ENCODE measurements at regions not wholly inside any gene's neighbourhood (a gene's known extent, or its start where the extent isn't known, plus 50 kb on each side); places are given as distances from the start of the nearest gene placed in this dataset.

DNA sequence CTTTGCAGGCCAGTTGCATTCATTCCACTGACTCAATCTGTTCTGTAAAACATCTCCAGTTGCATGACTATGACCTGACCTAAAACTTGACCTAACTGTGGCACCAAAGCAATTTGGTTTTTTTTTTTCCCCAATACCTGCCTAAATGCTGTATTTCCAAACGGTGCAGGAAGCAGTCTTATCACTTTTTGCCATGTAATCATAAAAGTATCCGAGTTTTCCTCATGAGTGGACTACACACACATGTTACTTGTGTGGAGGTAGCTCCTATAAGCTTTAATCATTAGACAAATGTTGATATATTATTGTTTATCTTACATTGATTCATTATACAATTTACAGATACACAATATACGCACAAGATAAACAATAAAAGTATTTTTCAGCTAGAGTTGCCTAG lies 373.7 kb downstream of the BTBD3 start:
- no peak for DNase-seq (ENCODE audit: low spot score)
- H2AFZ ChIP-seq, result no peak overlapping the region
- no peaks in the 10 kb centered on the region for H3K36me3 ChIP-seq (replicated peaks; ENCODE audit: insufficient read depth, low read depth)
- H3K9me3 ChIP-seq (ENCODE audit: low read depth), result no peaks in the 10 kb centered on the region
- 74% methylated on average over 3 of the region's 3 CpGs for WGBS (ENCODE audit: low lambda C conversion rate, missing lambda C conversion rate)
- TF ChIP-seq EZH2phosphoT487 (IDR thresholded peaks at IDR 0.05; ENCODE audit: low read depth, severe bottlenecking, unreplicated experiment), result no peak
- no peak for TF ChIP-seq CTCF (IDR thresholded peaks at IDR 0.05; ENCODE audit: poor library complexity)
- no peak for TF ChIP-seq EZH2 (IDR thresholded peaks at IDR 0.05; ENCODE audit: borderline replicate concordance)
- no peaks in the 10 kb centered on the region for H4K20me1 ChIP-seq (ENCODE audit: insufficient read depth, poor library complexity, severe bottlenecking)
- H3K9me2 ChIP-seq (replicated peaks; ENCODE audit: insufficient read depth), result no peaks in the 10 kb centered on the region
- no peaks in the 10 kb centered on the region for H3K27me3 ChIP-seq
- H3K79me2 ChIP-seq, result no peaks in the 10 kb centered on the region
- H3K4me2 ChIP-seq, result no peak overlapping the region
- H3K4me1 ChIP-seq (ENCODE audit: insufficient read depth), result no peaks in the 10 kb centered on the region
- no peak overlapping the region for H3K27ac ChIP-seq
- no peak overlapping the region for H3K4me3 ChIP-seq

GRCh38 chr20:12293900-12294299 lies 376.2 kb downstream of the BTBD3 start:
- Histone ChIP-seq H3K36me3 (replicated peaks; ENCODE audit: insufficient read depth, low read depth) (no peaks in the 10 kb centered on the region), H3K4me3 (no peak overlapping the region), H3K4me2 (no peak overlapping the region), H3K9me2 (replicated peaks; ENCODE audit: insufficient read depth) (no peaks in the 10 kb centered on the region), H3K9me3 (ENCODE audit: low read depth) (no peaks in the 10 kb centered on the region), H2AFZ (no peak overlapping the region), H3K4me1 (ENCODE audit: insufficient read depth) (no peaks in the 10 kb centered on the region), H3K79me2 (no peaks in the 10 kb centered on the region), H4K20me1 (ENCODE audit: insufficient read depth, poor library complexity, severe bottlenecking) (no peaks in the 10 kb centered on the region), H3K27ac (no peak overlapping the region), H3K27me3 (no peaks in the 10 kb centered on the region)
- TF ChIP-seq EZH2phosphoT487 (IDR thresholded peaks at IDR 0.05; ENCODE audit: low read depth, severe bottlenecking, unreplicated experiment) (no peak), CTCF (IDR thresholded peaks at IDR 0.05; ENCODE audit: poor library complexity) (no peak), EZH2 (IDR thresholded peaks at IDR 0.05; ENCODE audit: borderline replicate concordance) (no peak)
- 71% methylated on average over 3 of the region's 3 CpGs for WGBS (ENCODE audit: low lambda C conversion rate, missing lambda C conversion rate)
- DNase-seq (ENCODE audit: low spot score), result no peak

GRCh38 chr20:12294678-12295077 lies 377.0 kb downstream of the BTBD3 start:
- Histone ChIP-seq H2AFZ (no peak overlapping the region), H4K20me1 (ENCODE audit: insufficient read depth, poor library complexity, severe bottlenecking) (no peaks in the 10 kb centered on the region)
- 76% methylated on average over 3 of the region's 3 CpGs for WGBS (ENCODE audit: low lambda C conversion rate, missing lambda C conversion rate)

More at GRCh38 chr20:12294678-12295077, 377.0 kb downstream of the BTBD3 start:
- Histone ChIP-seq H3K4me3 (no peak overlapping the region), H3K4me1 (ENCODE audit: insufficient read depth) (no peaks in the 10 kb centered on the region), H3K79me2 (no peaks in the 10 kb centered on the region), H3K9me2 (replicated peaks; ENCODE audit: insufficient read depth) (no peaks in the 10 kb centered on the region), H3K27ac (no peak overlapping the region), H3K36me3 (replicated peaks; ENCODE audit: insufficient read depth, low read depth) (no peaks in the 10 kb centered on the region), H3K27me3 (no peaks in the 10 kb centered on the region), H3K9me3 (ENCODE audit: low read depth) (no peaks in the 10 kb centered on the region), H3K4me2 (no peak overlapping the region)
- TF ChIP-seq EZH2 (IDR thresholded peaks at IDR 0.05; ENCODE audit: borderline replicate concordance) (no peak), EZH2phosphoT487 (IDR thresholded peaks at IDR 0.05; ENCODE audit: low read depth, severe bottlenecking, unreplicated experiment) (no peak), CTCF (IDR thresholded peaks at IDR 0.05; ENCODE audit: poor library complexity) (no peak)
- DNase-seq (ENCODE audit: low spot score), result no peak

All from hepatocyte (in vitro differentiated cells).